ENCODE measurements at regions not wholly inside any gene's neighbourhood (a gene's known extent, or its start where the extent isn't known, plus 50 kb on each side); places are given as distances from the start of the nearest gene placed in this dataset.

DNA sequence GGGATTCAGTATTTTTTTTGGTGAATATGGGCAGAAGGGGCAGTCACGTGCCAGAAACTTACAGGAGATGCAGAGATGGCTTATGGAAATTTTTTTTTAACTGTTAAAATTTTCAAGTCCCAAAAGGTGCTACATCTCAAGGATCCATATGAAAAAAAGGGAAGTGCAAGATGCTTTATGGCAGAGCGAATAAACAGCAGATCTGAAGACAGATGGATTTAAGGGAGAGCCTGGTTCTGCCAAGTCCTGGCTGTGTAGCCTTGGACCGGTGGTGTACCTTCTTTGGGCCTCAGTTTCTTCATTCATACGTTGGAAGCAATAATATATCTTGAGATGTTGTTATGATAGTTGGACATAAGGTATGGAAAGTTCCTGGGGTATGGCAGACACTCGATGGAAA is 91.5 kb upstream of the ARRDC4 start:
- no peak for DNase-seq

DNA sequence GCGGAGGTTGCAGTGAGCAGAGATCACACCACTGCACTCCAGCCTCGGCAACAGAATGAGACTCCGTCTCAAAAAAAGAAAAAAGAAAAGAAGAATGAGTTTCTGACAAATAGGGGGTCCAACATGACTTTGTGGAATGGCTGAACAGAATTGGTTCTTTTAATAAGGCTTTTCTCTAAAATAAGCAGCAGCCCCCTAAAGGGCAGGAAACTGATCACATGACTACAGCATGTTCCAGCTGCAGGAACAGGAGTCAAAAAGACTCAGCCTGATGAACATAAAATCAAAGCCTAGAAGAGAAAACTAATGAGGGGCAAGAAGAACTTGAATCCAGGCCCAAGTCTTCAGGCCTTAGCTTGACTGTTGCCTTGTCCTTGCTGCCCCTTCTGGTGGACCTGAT is 89.7 kb upstream of the ARRDC4 start:
- DNase-seq: no peak

GRCh38 chr15:97874139-97874538 is 86.4 kb upstream of the ARRDC4 start:
- no peak for DNase-seq

DNA sequence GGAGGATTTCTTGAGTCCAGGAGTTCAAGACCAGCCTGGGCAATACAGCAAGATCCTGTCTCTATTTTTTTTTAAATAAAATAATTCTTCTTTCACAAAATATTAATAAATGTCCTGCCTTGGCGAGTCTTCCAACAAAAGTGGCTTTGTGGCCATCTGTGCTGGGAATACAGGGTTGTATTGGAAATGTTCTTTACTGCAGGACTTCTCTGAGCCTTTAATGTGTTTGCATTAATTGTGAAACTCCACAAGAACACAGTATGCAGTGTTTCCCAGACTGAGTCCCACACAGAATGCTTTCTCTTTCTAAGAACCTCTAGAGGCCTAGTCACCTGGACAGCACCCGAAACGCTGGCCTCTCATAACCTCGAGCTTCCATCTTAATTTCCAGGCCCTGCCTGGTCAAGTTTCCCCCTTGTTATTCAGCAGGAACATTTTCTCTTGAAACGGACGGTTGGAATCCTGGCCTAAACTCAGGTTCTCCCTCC is 85.4 kb upstream of the ARRDC4 start:
- no peak for DNase-seq

- DNase-seq: peak; percentile 34
These were observed 84.8 kb upstream of the ARRDC4 start for GRCh38 chr15:97875513-97876280.

- no peak for DNase-seq
These were observed 84.2 kb upstream of the ARRDC4 start for GRCh38 chr15:97876281-97876675.

DNA sequence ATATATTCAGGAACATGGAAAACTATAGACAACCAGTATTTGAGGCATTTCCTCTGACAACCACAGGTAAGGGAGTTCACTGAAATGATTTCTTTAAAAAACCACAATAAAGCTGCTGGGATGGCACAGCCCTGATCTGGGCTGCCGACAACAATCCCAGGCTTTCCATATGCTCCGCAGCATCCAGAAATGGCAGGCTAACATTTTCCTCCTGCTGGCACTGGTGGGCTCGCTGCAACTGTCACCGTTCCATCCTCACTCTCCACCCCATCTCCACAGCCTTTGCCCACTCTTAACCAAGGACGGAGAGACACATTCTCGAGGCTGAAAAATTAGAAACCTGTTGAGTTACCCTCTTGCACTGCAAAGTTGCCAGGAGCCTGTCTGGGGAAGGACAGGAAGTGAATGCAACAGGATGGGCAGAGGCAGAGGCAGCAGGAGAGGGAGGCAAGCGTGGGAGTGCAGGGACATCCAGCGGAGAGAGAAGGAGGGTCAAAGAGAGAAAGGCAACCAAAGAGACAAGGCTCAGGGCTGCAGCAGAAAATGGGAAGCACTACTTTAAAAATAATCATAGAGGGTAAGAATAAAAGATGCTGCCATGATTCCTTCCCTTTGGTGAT is 79.0 kb upstream of the ARRDC4 start:
- DNase-seq: no peak

DNA sequence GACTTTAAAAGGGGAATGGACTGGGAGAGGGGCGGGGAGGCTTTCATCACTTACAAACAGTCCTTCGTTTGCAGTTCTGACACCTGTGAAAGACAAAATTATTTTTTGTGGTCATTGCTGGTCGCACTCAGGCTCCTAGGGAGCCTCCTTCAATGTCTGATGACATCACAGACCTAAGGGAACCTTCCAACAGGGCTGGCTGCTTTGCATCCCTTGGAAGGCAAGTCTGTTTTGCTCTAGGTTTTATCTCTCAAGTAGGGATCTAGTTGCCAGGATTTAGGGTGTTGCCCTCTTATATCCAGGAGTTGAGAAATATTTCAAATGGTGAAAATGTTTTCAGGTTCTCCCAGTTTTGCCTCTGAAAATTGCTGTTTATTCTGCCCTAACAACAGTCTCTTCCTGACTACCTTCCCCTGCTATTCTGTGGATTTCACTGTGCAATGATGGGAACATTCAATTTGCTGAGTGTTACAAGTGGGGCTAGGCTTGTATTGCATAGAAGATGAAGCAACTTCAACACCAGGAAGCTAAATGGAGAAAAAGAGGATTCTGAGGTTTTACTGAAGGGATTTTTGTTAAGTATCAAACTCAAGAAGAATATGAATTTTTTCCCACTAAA is 75.9 kb upstream of the ARRDC4 start:
- DNase-seq: no peak

- DNase-seq: no peak
These were observed 70.2 kb upstream of the ARRDC4 start for GRCh38 chr15:97890307-97890706.

DNA sequence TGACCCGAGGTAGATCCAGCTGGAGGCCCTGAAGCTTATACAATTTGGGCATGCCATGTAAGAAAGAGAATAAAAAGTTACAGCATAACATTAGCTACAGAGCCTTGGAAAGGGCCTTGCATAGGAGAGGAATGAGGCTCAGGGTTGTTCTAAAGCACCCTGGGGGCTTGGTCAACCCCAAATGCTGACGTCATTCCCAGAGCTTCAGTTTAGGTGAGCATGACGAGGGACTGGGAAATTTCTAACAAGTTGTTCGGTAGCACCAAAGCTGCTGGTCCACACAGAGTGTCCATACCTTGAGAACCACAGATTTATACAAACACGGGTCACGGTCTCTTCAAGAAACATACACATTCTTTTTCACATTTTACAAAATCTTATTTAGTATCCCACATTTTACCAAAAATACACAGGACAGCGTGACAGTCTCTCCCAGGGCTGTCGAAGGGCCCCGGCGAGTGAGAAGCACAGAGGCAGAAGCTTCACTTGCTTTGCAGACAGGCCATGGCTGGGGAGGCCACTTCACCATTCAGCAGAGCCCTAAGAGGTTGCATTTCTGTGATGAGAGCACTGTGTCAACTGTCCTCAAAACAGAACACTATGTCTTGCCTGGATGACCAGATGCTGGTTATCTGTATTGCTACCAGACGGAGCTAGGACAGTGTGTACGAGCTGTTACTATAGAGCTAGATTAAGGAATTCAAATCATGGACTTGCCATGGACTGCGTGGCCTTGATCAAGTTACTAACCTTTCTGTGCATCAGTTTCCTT is 68.2 kb upstream of the ARRDC4 start:
- DNase-seq: no peak

- no peak for DNase-seq
These were observed 66.5 kb upstream of the ARRDC4 start for GRCh38 chr15:97893967-97894366.

GRCh38 chr15:97899981-97900380 is 60.5 kb upstream of the ARRDC4 start:
- no peak for DNase-seq

DNA sequence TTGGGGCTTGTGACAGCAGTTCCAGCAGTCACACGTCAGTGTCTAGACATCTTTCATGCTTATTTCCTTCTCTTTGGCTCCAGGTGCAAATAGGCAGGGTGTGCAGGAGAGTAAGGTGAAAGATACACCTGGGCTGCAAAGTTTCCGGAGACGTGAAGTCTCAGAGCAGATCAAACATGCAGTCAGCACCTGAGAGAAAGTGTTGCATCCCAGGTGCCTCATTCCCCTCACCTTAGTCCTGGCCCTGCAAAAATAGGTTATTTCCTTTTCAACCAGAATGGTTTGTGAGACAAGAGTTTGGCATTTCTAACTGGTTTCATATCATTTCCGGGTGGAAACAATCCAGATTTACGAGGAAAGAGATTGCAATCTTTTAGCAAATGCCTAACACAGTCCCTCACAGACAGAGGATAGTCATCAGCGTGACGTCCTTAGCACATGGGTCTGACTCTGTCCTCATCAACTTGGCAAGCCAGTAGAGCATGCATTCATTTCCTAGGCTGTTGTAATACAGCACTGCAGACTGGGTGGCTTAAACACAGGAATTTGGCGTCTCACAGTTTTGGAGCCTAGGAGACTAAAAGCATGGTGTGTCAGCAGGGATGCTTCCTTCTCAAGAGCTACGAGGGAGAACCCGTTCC is 58.2 kb upstream of the ARRDC4 start:
- no peak for DNase-seq

DNA sequence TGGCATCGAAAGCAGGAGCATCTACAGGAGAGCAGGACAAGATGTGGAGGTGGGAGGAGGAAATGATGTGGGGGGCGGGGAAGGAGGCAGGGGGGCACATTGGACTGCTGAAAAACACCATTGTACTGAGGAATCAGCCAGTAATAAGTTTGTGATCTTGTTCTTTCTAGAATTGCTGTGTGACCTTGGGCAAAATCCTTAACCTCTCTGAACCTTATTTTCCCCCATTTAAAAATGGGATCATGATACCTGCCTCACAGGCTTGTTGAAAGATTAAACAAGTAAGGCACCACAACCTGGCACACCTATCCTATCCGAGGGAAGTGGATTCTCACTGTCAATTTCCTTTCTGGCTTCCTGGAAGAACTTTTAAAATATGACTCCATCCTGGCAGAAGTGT is 56.9 kb upstream of the ARRDC4 start:
- no peak for DNase-seq

DNA sequence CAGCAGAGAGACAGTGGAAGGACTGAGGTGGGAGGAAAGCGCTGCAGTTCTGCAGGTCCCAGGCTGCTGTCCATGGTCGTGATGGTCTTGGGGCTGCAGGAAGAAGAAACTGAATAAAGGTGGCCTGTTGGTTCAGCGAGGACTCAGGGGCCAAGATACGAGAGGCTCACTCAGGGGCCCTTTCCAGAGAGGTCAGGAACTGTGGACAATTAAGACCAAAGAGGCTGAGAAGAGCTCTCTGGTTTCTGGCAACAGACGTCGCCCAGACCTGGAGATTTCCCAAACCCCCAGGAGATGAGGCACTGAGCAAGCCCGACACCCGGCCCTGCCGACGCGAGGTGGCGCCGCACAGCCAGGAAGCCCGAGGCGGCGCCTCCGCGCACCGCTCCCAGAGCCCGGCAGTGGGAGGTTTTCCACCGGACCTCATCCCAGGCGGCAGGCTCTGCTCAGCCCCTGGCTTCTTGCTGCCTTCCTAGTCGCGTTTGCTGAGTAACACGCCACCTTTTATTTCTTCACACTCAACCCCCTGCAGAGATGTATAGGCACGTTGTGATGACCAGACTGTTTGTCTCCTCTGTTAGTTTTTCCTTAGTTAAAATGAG is 56.4 kb upstream of the ARRDC4 start:
- DNase-seq: peak; percentile 66

DNA sequence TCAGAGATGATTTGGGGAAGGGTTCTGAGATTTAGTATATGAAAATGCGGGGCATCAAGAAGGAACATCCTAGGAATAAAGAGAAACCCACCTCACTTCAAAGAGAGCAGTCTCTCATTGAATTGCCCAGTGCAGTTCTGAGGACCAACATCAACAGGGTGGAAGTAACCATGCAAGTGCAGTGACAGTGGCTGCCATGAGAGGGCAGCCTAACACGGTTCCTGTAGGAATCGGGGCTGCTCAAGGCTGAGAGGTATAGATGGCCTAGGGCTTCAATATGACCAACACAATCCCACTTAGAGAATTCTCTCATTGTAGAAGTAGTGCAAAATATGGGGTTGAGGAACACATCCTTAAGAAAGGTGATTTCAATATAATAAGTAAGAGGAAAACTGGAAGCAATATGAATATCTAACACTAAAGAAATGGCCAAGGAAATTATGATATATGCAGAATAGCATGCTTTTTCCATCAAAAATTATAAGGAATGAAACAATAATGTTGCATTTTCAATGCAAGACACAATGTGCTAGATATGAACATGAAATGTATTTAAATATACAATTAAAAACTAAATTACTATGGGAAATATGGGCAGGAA is 51.1 kb upstream of the ARRDC4 start:
- DNase-seq: peak; percentile 78
